Duodenal mucosa (tissue), 2 donors: ENCODE measurements at regions not wholly inside any gene's neighbourhood (a gene's known extent, or its start where the extent isn't known, plus 50 kb on each side); places are given as distances from the start of the nearest gene placed in this dataset.

Experiments
- H3K27ac ChIP-seq: one replicate; pipeline ENCODE4 v1.7.0; 2013; ENCODE audit warnings: low read depth, low read length
- H3K27me3 ChIP-seq, 2 donors: one replicate each; pipeline ENCODE4 v1.7.0; 2013; ENCODE audit warnings: low read length in 2 of 2, control low read depth in 1 of 2; ENCODE audit not compliant: insufficient read depth in 2 of 2, control insufficient read depth in 1 of 2
- H3K36me3 ChIP-seq, 2 donors: one replicate each; pipeline ENCODE4 v1.7.0; 2013; ENCODE audit warnings: low read length in 2 of 2, control low read depth in 1 of 2; ENCODE audit not compliant: insufficient read depth in 2 of 2, control insufficient read depth in 1 of 2
- H3K4me1 ChIP-seq, 2 donors: one replicate each; pipeline ENCODE4 v1.7.0; 2013; ENCODE audit warnings: low read length in 2 of 2, control low read depth in 1 of 2; ENCODE audit not compliant: insufficient read depth in 2 of 2, control insufficient read depth in 1 of 2
- H3K4me3 ChIP-seq, 2 donors: one replicate each; pipeline ENCODE4 v1.7.0; 2013; ENCODE audit warnings: low read length in 2 of 2, low read depth in 1 of 2
- H3K9ac ChIP-seq, 2 donors: one replicate each; pipeline ENCODE4 v1.7.0; 2013; ENCODE audit warnings: low read length in 2 of 2, low read depth in 1 of 2
- H3K9me3 ChIP-seq, 2 donors: one replicate each; pipeline ENCODE4 v1.7.0; 2013; ENCODE audit warnings: low read length in 2 of 2, control low read depth in 1 of 2; ENCODE audit not compliant: control insufficient read depth in 1 of 2

- no peaks in the 10 kb centered on the region for H3K36me3 ChIP-seq
Observed at GRCh38 chr3:8400911-8401310, 100.7 kb upstream of the LMCD1 start.

GRCh38 chr3:8403996-8404395, 97.6 kb upstream of the LMCD1 start:
- Histone ChIP-seq H3K9me3 (peaks cover 2 to 7% of the 10 kb centered on the region in 2 donors), H3K4me3 (no peak overlapping the region), H3K4me1 (no peaks in the 10 kb centered on the region), H3K9ac (no peak overlapping the region), H3K36me3 (no peaks in the 10 kb centered on the region), H3K27me3 (no peaks in the 10 kb centered on the region), H3K27ac (no peak overlapping the region)

More at GRCh38 chr3:8400911-8401310, 100.7 kb upstream of the LMCD1 start:
- no peaks in the 10 kb centered on the region for H3K27me3 ChIP-seq
- no peaks in the 10 kb centered on the region for H3K4me1 ChIP-seq
- H3K9me3 ChIP-seq, result peaks cover 0 to 2% of the 10 kb centered on the region in 2 donors
- no peak overlapping the region for H3K9ac ChIP-seq
- no peak overlapping the region for H3K27ac ChIP-seq
- H3K4me3 ChIP-seq, result no peak overlapping the region

GRCh38 chr3:8405144-8405543, 96.5 kb upstream of the LMCD1 start:
- H3K4me1 ChIP-seq, result no peaks in the 10 kb centered on the region
- H3K9me3 ChIP-seq, result peaks cover 2 to 7% of the 10 kb centered on the region in 2 donors
- no peak overlapping the region for H3K4me3 ChIP-seq
- H3K9ac ChIP-seq, result no peak overlapping the region
- H3K36me3 ChIP-seq, result no peaks in the 10 kb centered on the region
- no peak overlapping the region for H3K27ac ChIP-seq
- no peaks in the 10 kb centered on the region for H3K27me3 ChIP-seq

GRCh38 chr3:8406479-8406878, 95.1 kb upstream of the LMCD1 start:
- no peaks in the 10 kb centered on the region for H3K36me3 ChIP-seq
- no peaks in the 10 kb centered on the region for H3K4me1 ChIP-seq
- H3K9me3 ChIP-seq, result peaks cover 2 to 7% of the 10 kb centered on the region in 2 donors
- no peak overlapping the region for H3K4me3 ChIP-seq
- H3K9ac ChIP-seq, result no peak overlapping the region
- H3K27me3 ChIP-seq, result no peaks in the 10 kb centered on the region
- no peak overlapping the region for H3K27ac ChIP-seq

GRCh38 chr3:8413337-8413926, 88.2 kb upstream of the LMCD1 start:
- H3K4me3 ChIP-seq, result no peak overlapping the region
- no peaks in the 10 kb centered on the region for H3K27me3 ChIP-seq
- H3K27ac ChIP-seq, result no peak overlapping the region
- H3K4me1 ChIP-seq, result peaks cover 0 to 4% of the 10 kb centered on the region in 2 donors
- H3K9ac ChIP-seq, result no peak overlapping the region
- H3K9me3 ChIP-seq, result no peaks in the 10 kb centered on the region
- no peaks in the 10 kb centered on the region for H3K36me3 ChIP-seq

GRCh38 chr3:8416965-8417364, 84.7 kb upstream of the LMCD1 start:
- H3K27ac ChIP-seq, result no peak overlapping the region
- no peaks in the 10 kb centered on the region for H3K27me3 ChIP-seq
- peak overlapping the region in 1 of 2 donors; percentile 29 for H3K4me3 ChIP-seq
- H3K36me3 ChIP-seq, result no peaks in the 10 kb centered on the region
- H3K9ac ChIP-seq, result no peak overlapping the region
- H3K9me3 ChIP-seq, result no peaks in the 10 kb centered on the region
- peaks cover 0 to 4% of the 10 kb centered on the region in 2 donors for H3K4me1 ChIP-seq

- H3K9me3 ChIP-seq, result peaks cover 0 to 3% of the 10 kb centered on the region in 2 donors
- no peak overlapping the region for H3K4me3 ChIP-seq
- H3K27ac ChIP-seq, result no peak overlapping the region
- H3K27me3 ChIP-seq, result no peaks in the 10 kb centered on the region
- no peaks in the 10 kb centered on the region for H3K36me3 ChIP-seq
- no peak overlapping the region for H3K9ac ChIP-seq
- H3K4me1 ChIP-seq, result peaks cover 0 to 4% of the 10 kb centered on the region in 2 donors
Observed at GRCh38 chr3:8420612-8421011, 81.0 kb upstream of the LMCD1 start.

GRCh38 chr3:8421267-8421666, 80.4 kb upstream of the LMCD1 start:
- Histone ChIP-seq H3K27me3 (no peaks in the 10 kb centered on the region), H3K4me1 (peaks cover 0 to 4% of the 10 kb centered on the region in 2 donors), H3K9me3 (peaks cover 0 to 3% of the 10 kb centered on the region in 2 donors), H3K27ac (no peak overlapping the region), H3K4me3 (no peak overlapping the region), H3K9ac (no peak overlapping the region), H3K36me3 (no peaks in the 10 kb centered on the region)

GRCh38 chr3:8421711-8422110, 79.9 kb upstream of the LMCD1 start:
- peaks cover 0 to 4% of the 10 kb centered on the region in 2 donors for H3K4me1 ChIP-seq

GRCh38 chr3:8423307-8423706, 78.3 kb upstream of the LMCD1 start:
- H3K9ac ChIP-seq, result no peak overlapping the region
- H3K9me3 ChIP-seq, result peaks cover 0 to 3% of the 10 kb centered on the region in 2 donors
- no peak overlapping the region for H3K4me3 ChIP-seq
- H3K27ac ChIP-seq, result no peak overlapping the region
- peaks cover 0 to 4% of the 10 kb centered on the region in 2 donors for H3K27me3 ChIP-seq
- H3K4me1 ChIP-seq, result no peaks in the 10 kb centered on the region
- H3K36me3 ChIP-seq, result no peaks in the 10 kb centered on the region

More at GRCh38 chr3:8421711-8422110, 79.9 kb upstream of the LMCD1 start:
- no peak overlapping the region for H3K9ac ChIP-seq
- H3K9me3 ChIP-seq, result peaks cover 0 to 3% of the 10 kb centered on the region in 2 donors
- H3K36me3 ChIP-seq, result no peaks in the 10 kb centered on the region
- H3K27ac ChIP-seq, result no peak overlapping the region
- H3K4me3 ChIP-seq, result no peak overlapping the region
- H3K27me3 ChIP-seq, result no peaks in the 10 kb centered on the region
